ENCODE measurements at regions not wholly inside any gene's neighbourhood (a gene's known extent, or its start where the extent isn't known, plus 50 kb on each side); places are given as distances from the start of the nearest gene placed in this dataset.

GRCh38 chr18:47604021-47604420 is 326.4 kb downstream of the SMAD2 start:
- H3K4me3 ChIP-seq (replicated peaks; ENCODE audit: low read depth, low read length), result no peak overlapping the region
- TF ChIP-seq CTCF (IDR thresholded peaks at IDR 0.05; ENCODE audit: low read length, missing control alignments), result no peak
- no peak for DNase-seq (ENCODE audit: low read depth)

GRCh38 chr18:47603158-47603557 is 327.3 kb downstream of the SMAD2 start:
- TF ChIP-seq CTCF (IDR thresholded peaks at IDR 0.05; ENCODE audit: low read length, missing control alignments), result no peak
- no peak overlapping the region for H3K4me3 ChIP-seq (replicated peaks; ENCODE audit: low read depth, low read length)
- DNase-seq (ENCODE audit: low read depth), result no peak

- TF ChIP-seq CTCF (IDR thresholded peaks at IDR 0.05; ENCODE audit: low read length, missing control alignments), result no peak
- DNase-seq (ENCODE audit: low read depth), result no peak
- no peak overlapping the region for H3K4me3 ChIP-seq (replicated peaks; ENCODE audit: low read depth, low read length)
These were observed 328.1 kb downstream of the SMAD2 start for GRCh38 chr18:47602273-47602897.

GRCh38 chr18:47601581-47602272 is 328.7 kb downstream of the SMAD2 start:
- DNase-seq (ENCODE audit: low read depth), result no peak
- H3K4me3 ChIP-seq (replicated peaks; ENCODE audit: low read depth, low read length), result no peak overlapping the region
- no peak for TF ChIP-seq CTCF (IDR thresholded peaks at IDR 0.05; ENCODE audit: low read length, missing control alignments)

DNA sequence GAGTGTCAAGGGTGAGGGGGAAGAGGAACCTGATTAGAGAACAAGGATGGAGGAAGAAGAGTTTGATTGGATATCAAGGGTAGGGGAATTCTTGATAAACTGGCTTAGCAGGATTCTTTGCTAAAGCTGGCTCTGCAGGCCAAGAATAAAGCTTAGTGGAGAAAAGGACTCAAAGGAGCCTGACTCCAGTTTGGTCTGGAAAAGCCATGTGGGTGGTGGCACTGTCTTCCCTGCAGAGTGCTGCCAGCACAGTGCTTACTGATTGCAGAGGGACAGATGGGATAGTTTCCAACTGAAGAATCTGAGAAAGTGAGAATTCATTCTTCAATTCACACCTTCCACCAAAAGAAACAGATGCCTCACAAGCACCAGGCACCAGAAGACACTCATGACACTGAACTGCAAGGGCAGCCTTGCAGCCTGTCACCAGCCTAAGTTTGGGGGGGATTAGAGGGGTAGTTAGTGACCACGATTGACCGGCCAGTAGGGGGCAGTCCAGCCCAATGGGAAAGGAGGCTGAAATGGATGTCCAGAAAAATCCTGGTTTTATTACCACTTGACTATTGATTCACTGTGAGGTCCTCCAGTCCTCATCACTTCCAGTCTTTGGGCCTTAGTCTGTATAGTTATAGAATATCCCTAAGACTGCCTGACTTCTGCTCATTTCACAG is 334.5 kb downstream of the SMAD2 start:
- no peak overlapping the region for H3K4me3 ChIP-seq (replicated peaks; ENCODE audit: low read depth, low read length)
- no peak for TF ChIP-seq CTCF (IDR thresholded peaks at IDR 0.05; ENCODE audit: low read length, missing control alignments)
- DNase-seq (ENCODE audit: low read depth), result no peak

GRCh38 chr18:47594621-47595086 is 335.8 kb downstream of the SMAD2 start:
- H3K4me3 ChIP-seq (replicated peaks; ENCODE audit: low read depth, low read length), result no peak overlapping the region
- TF ChIP-seq CTCF (IDR thresholded peaks at IDR 0.05; ENCODE audit: low read length, missing control alignments), result no peak
- DNase-seq (ENCODE audit: low read depth), result no peak
